ENCODE measurements at regions not wholly inside any gene's neighbourhood (a gene's known extent, or its start where the extent isn't known, plus 50 kb on each side); places are given as distances from the start of the nearest gene placed in this dataset.

DNA sequence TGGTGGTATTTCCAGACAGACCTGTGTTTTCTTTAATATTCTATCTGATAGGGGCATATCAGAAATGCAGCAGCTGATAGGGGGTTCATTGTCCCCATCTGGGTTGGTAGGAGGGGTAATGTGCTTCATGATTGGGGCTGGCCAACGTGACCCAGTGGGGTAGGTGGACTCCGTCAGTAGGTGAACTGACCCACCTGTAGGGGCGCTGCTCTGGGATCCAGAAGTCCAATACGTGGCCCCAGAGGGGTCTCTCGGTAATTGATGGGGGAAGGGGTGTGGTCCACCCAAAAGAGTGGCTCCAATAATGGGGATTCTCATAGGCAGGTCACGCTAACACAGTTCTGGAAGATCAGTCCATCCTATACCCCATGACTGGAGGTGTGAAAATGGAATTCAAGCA, 112.0 kb downstream of the PRLHR start:
- no peak for ATAC-seq
- TF ChIP-seq ESRRG (CRISPR knock-in tag; IDR thresholded peaks at IDR 0.05) (no peak), CSDC2 (CRISPR knock-in tag; IDR thresholded peaks at IDR 0.05) (no peak), ZFP30 (CRISPR knock-in tag; IDR thresholded peaks at IDR 0.05) (no peak), TSHZ2 (CRISPR knock-in tag; IDR thresholded peaks at IDR 0.05) (no peak), GLIS3 (CRISPR knock-in tag; IDR thresholded peaks at IDR 0.05) (no peak), RARB (CRISPR knock-in tag; IDR thresholded peaks at IDR 0.05) (no peak), SNAI2 (CRISPR knock-in tag; IDR thresholded peaks at IDR 0.05) (no peak), ZNF565 (CRISPR knock-in tag; conservative IDR thresholded peaks at IDR 0.05; ENCODE audit: low read depth) (no peak), ZNF70 (CRISPR knock-in tag; IDR thresholded peaks at IDR 0.05) (no peak), ZNF8 (CRISPR knock-in tag; IDR thresholded peaks at IDR 0.05) (no peak), TCF4 (CRISPR knock-in tag; IDR thresholded peaks at IDR 0.05; ENCODE audit: borderline replicate concordance) (no peak), ZFP3 (CRISPR knock-in tag; IDR thresholded peaks at IDR 0.05) (no peak), ARNTL (CRISPR knock-in tag; IDR thresholded peaks at IDR 0.05; ENCODE audit: borderline replicate concordance, low read depth) (no peak), PPARA (CRISPR knock-in tag; IDR thresholded peaks at IDR 0.05; ENCODE audit: borderline replicate concordance) (no peak), TOX (CRISPR knock-in tag; IDR thresholded peaks at IDR 0.05; ENCODE audit: borderline replicate concordance) (no peak), ISL1 (CRISPR knock-in tag; IDR thresholded peaks at IDR 0.05) (no peak), BACH2 (CRISPR knock-in tag; IDR thresholded peaks at IDR 0.05; ENCODE audit: borderline replicate concordance) (no peak), ZC3H10 (CRISPR knock-in tag; IDR thresholded peaks at IDR 0.05) (no peak), POU6F1 (CRISPR knock-in tag; IDR thresholded peaks at IDR 0.05; ENCODE audit: borderline replicate concordance, low read depth) (no peak)
- TF ChIP-seq, protein P1, sequence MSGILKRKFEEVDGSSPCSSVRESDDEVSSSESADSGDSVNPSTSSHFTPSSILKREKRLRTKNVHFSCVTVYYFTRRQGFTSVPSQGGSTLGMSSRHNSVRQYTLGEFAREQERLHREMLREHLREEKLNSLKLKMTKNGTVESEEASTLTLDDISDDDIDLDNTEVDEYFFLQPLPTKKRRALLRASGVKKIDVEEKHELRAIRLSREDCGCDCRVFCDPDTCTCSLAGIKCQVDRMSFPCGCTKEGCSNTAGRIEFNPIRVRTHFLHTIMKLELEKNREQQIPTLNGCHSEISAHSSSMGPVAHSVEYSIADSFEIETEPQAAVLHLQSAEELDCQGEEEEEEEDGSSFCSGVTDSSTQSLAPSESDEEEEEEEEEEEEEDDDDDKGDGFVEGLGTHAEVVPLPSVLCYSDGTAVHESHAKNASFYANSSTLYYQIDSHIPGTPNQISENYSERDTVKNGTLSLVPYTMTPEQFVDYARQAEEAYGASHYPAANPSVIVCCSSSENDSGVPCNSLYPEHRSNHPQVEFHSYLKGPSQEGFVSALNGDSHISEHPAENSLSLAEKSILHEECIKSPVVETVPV (CRISPR knock-in tag; IDR thresholded peaks at IDR 0.05), result no peak

GRCh38 chr10:118482393-118483331, 112.8 kb downstream of the PRLHR start:
- ATAC-seq, result no peak
- TF ChIP-seq, protein P1 (CRISPR knock-in tag; IDR thresholded peaks at IDR 0.05), result no peak
- TF ChIP-seq CREB5 (CRISPR knock-in tag; IDR thresholded peaks at IDR 0.05; ENCODE audit: low read depth) (no peak), PPARA (CRISPR knock-in tag; IDR thresholded peaks at IDR 0.05; ENCODE audit: borderline replicate concordance) (no peak), TCF4 (CRISPR knock-in tag; IDR thresholded peaks at IDR 0.05; ENCODE audit: borderline replicate concordance) (no peak), ZFP30 (CRISPR knock-in tag; IDR thresholded peaks at IDR 0.05) (no peak), TSHZ2 (CRISPR knock-in tag; IDR thresholded peaks at IDR 0.05) (no peak), ISL1 (CRISPR knock-in tag; IDR thresholded peaks at IDR 0.05) (no peak), ZNF565 (CRISPR knock-in tag; conservative IDR thresholded peaks at IDR 0.05; ENCODE audit: low read depth) (no peak), POU6F1 (CRISPR knock-in tag; IDR thresholded peaks at IDR 0.05; ENCODE audit: borderline replicate concordance, low read depth) (no peak), GLIS3 (CRISPR knock-in tag; IDR thresholded peaks at IDR 0.05) (no peak), ARNTL (CRISPR knock-in tag; IDR thresholded peaks at IDR 0.05; ENCODE audit: borderline replicate concordance, low read depth) (no peak), ZC3H10 (CRISPR knock-in tag; IDR thresholded peaks at IDR 0.05) (no peak), ZFP3 (CRISPR knock-in tag; IDR thresholded peaks at IDR 0.05) (no peak)
- TF ChIP-seq, protein P2, sequence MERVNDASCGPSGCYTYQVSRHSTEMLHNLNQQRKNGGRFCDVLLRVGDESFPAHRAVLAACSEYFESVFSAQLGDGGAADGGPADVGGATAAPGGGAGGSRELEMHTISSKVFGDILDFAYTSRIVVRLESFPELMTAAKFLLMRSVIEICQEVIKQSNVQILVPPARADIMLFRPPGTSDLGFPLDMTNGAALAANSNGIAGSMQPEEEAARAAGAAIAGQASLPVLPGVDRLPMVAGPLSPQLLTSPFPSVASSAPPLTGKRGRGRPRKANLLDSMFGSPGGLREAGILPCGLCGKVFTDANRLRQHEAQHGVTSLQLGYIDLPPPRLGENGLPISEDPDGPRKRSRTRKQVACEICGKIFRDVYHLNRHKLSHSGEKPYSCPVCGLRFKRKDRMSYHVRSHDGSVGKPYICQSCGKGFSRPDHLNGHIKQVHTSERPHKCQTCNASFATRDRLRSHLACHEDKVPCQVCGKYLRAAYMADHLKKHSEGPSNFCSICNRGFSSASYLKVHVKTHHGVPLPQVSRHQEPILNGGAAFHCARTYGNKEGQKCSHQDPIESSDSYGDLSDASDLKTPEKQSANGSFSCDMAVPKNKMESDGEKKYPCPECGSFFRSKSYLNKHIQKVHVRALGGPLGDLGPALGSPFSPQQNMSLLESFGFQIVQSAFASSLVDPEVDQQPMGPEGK (CRISPR knock-in tag; IDR thresholded peaks at IDR 0.05; ENCODE audit: borderline replicate concordance), result no peak

Data from SK-N-SH treated with all-trans-retinoic acid at 6 μM for 48 hours (cell line).